Vagina (tissue), 2 donors: ENCODE measurements at regions not wholly inside any gene's neighbourhood (a gene's known extent, or its start where the extent isn't known, plus 50 kb on each side); places are given as distances from the start of the nearest gene placed in this dataset.

Experiments
- POLR2AphosphoS5 ChIP-seq, 2 donors: sonication (generic); formaldehyde crosslinking; IDR thresholded peaks; one replicate each; pipeline ENCODE4 v1.9.0; 2017; ENCODE audit warnings: antibody characterized with exemption in 2 of 2, mild to moderate bottlenecking in 2 of 2, low read depth in 1 of 2; ENCODE audit not compliant: insufficient read depth in 1 of 2
- TF ChIP-seq, protein P1 (sequence below), 3 experiments: fragments of 450-650 bp in 2 of 3; fragments of 200-600 bp in 1 of 3; sonication (generic) in 1 of 3; IDR thresholded peaks; one replicate each; pipeline ENCODE4 v1.5.1; 2017 to 2019; ENCODE audit warnings: antibody characterized with exemption in 3 of 3, mild to moderate bottlenecking in 2 of 3, moderate library complexity in 2 of 3

DNA sequence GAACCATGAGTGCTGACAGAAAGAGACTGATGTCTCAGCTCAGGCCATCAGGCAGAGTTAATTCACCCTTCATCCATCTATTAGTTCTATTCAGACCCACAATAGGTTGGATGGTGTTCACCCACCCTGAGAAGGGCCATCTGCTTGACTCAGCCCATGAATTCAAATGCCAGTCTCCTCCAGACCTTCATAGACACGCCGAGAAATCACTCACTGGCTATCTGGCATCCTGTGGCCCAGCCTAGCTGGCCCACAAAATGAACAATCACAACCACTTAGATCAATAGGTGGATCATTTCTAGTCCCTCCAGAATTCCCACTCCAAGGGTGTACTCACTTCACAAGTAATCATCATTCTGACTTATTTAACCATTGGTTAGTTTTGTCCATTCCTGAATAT is 58.2 kb downstream of the MYEOV start:
- TF ChIP-seq, protein P1, sequence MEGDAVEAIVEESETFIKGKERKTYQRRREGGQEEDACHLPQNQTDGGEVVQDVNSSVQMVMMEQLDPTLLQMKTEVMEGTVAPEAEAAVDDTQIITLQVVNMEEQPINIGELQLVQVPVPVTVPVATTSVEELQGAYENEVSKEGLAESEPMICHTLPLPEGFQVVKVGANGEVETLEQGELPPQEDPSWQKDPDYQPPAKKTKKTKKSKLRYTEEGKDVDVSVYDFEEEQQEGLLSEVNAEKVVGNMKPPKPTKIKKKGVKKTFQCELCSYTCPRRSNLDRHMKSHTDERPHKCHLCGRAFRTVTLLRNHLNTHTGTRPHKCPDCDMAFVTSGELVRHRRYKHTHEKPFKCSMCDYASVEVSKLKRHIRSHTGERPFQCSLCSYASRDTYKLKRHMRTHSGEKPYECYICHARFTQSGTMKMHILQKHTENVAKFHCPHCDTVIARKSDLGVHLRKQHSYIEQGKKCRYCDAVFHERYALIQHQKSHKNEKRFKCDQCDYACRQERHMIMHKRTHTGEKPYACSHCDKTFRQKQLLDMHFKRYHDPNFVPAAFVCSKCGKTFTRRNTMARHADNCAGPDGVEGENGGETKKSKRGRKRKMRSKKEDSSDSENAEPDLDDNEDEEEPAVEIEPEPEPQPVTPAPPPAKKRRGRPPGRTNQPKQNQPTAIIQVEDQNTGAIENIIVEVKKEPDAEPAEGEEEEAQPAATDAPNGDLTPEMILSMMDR (IDR thresholded peaks at IDR 0.05) = no peak
- TF ChIP-seq POLR2AphosphoS5 (IDR thresholded peaks at IDR 0.05; ENCODE audit: insufficient read depth in 1 of 2, low read depth in 1 of 2) = no peak
